Islet of Langerhans (tissue), 1 donor: ENCODE measurements at regions not wholly inside any gene's neighbourhood (a gene's known extent, or its start where the extent isn't known, plus 50 kb on each side); places are given as distances from the start of the nearest gene placed in this dataset.
"Not testable (repeated sequence)": the region's sequence is repeated elsewhere in the genome, so short reads cannot be mapped to it uniquely, and the experiment has no call there.

Experiments used
- FAIRE-seq: peaks from one replicate; lab custom pipeline; 2011; peaks lifted over from hg19 to GRCh38; lab: Jason Lieb, UNC

- FAIRE-seq: no peak
These were observed 175.6 kb upstream of the MYLIP start for GRCh38 chr6:15953152-15953880.

GRCh38 chr6:15952231-15953151, 176.4 kb upstream of the MYLIP start:
- FAIRE-seq: no peak

GRCh38 chr6:15950962-15951569, 177.8 kb upstream of the MYLIP start:
- FAIRE-seq: no peak

GRCh38 chr6:15949982-15950381, 178.9 kb upstream of the MYLIP start:
- FAIRE-seq: no peak

GRCh38 chr6:15948930-15949900, 179.7 kb upstream of the MYLIP start:
- peak; percentile 71 for FAIRE-seq

GRCh38 chr6:15947923-15948322, 181.0 kb upstream of the MYLIP start:
- FAIRE-seq: no peak

- FAIRE-seq: no peak
These were observed 181.4 kb upstream of the MYLIP start for GRCh38 chr6:15947436-15947835.

GRCh38 chr6:15946701-15947385, 182.0 kb upstream of the MYLIP start:
- no peak for FAIRE-seq

- FAIRE-seq: no peak
These were observed 183.2 kb upstream of the MYLIP start for GRCh38 chr6:15945593-15946159.

- no peak for FAIRE-seq
These were observed 185.5 kb upstream of the MYLIP start for GRCh38 chr6:15943423-15943822.

- no peak for FAIRE-seq
These were observed 187.7 kb upstream of the MYLIP start for GRCh38 chr6:15941168-15941567.

- FAIRE-seq: no peak
These were observed 190.8 kb upstream of the MYLIP start for GRCh38 chr6:15938107-15938506.

- no peak for FAIRE-seq
These were observed 191.3 kb upstream of the MYLIP start for GRCh38 chr6:15937602-15938001.

GRCh38 chr6:15936503-15936902, 192.4 kb upstream of the MYLIP start:
- FAIRE-seq: no peak

- no peak for FAIRE-seq
These were observed 193.2 kb upstream of the MYLIP start for GRCh38 chr6:15935661-15936060.

- FAIRE-seq: not testable (repeated sequence)
These were observed 197.2 kb upstream of the MYLIP start for GRCh38 chr6:15931697-15932096.

- FAIRE-seq: no peak
These were observed 198.7 kb upstream of the MYLIP start for GRCh38 chr6:15930207-15930606.

- FAIRE-seq: no peak
These were observed 199.2 kb upstream of the MYLIP start for GRCh38 chr6:15929685-15930084.

GRCh38 chr6:15927531-15928225, 201.2 kb upstream of the MYLIP start:
- FAIRE-seq: no peak

GRCh38 chr6:15926256-15926655, 202.6 kb upstream of the MYLIP start:
- FAIRE-seq: no peak
